HG03045 (cell line): ENCODE measurements at regions not wholly inside any gene's neighbourhood (a gene's known extent, or its start where the extent isn't known, plus 50 kb on each side); places are given as distances from the start of the nearest gene placed in this dataset.

Experiments
- ATAC-seq: cut with Tn5 transposase; IDR thresholded peaks from one replicate; pipeline ENCODE4 v1.9.1; 2021; ENCODE audit warnings: mild to moderate bottlenecking, moderate library complexity; ENCODE audit not compliant: unreplicated experiment

GRCh38 chr7:114130866-114131265 lies 212.1 kb upstream of the PPP1R3A start:
- no peak for ATAC-seq

DNA sequence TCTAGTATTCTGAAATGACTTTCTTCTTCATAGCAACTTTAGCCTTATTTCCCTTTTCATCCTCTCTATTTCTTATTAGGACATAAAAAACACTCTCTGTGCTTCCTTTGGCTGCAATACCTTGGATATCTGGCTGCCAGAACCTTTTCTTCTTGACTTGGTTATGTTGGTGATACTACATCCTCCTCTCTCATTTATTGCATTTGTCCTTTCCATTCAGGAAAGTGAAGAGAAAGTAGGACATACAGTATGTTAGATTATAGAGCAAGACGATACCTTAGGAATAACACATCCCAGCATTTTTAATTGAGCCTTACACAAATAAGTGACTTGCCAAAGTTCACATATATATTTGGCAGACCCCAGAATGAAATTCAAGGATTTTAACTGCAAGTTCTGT lies 210.1 kb upstream of the PPP1R3A start:
- ATAC-seq: no peak

DNA sequence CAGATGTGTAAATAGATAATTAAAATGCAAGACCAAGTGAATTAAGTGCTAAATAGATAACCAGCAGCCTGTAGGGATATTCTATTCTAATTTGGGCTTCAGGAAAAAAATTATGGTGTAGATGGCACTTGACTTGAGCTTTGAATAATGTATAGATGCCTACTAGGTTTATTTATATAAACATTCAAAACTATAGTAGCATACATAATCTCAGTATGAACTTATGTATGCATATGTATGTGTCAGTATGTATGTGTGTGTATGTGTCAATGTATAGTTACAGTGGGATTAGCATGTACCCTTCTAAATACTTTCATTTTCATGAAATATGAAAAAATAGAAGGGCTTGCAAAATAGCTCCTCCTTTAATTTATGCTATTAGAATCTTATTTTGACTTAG lies 207.3 kb upstream of the PPP1R3A start:
- no peak for ATAC-seq

DNA sequence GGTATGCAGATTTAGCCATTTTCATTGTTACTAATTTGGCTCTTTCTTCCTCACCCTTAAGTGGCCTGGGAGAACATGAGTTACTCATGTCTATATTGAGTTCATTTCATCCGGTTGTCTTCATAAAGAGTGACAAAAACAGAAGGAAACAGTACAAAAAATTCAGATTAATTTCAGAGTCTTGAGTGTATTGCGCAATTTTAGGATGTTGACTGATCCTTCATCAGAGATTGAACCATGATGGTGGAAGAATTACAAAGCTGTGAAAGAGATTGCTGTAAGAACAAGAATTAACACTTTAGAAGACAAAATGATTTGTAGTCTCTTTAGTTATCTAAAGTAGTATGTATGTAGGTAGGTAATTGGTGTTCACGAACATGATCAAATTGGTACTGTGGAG lies 194.0 kb upstream of the PPP1R3A start:
- ATAC-seq: no peak

GRCh38 chr7:114110666-114111065 lies 191.9 kb upstream of the PPP1R3A start:
- no peak for ATAC-seq

GRCh38 chr7:114109721-114110120 lies 190.9 kb upstream of the PPP1R3A start:
- no peak for ATAC-seq

- ATAC-seq: no peak
Measured at GRCh38 chr7:114109304-114109703, 190.5 kb upstream of the PPP1R3A start.

- ATAC-seq: no peak
Measured at GRCh38 chr7:114108510-114108909, 189.7 kb upstream of the PPP1R3A start.

DNA sequence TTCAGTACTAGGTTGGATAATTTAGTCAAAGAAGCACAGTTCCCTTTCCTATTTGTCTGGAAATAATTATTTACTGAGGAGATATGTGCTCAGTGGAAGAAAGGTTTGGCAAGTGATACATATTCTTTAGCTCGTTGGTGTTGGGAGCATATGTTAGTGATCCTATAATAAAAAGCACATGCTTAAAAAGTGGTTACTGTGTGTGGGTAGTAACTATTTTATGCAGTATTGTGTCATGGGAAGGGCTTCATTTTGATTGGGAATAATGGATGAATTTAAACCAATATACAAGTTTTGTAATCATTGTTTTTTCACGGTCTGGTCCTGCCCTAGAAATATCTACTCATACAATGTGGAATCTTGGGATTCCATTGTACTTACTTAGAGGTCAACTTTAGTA lies 188.7 kb upstream of the PPP1R3A start:
- no peak for ATAC-seq

- ATAC-seq: no peak
Measured at GRCh38 chr7:114104035-114104434, 185.2 kb upstream of the PPP1R3A start.

DNA sequence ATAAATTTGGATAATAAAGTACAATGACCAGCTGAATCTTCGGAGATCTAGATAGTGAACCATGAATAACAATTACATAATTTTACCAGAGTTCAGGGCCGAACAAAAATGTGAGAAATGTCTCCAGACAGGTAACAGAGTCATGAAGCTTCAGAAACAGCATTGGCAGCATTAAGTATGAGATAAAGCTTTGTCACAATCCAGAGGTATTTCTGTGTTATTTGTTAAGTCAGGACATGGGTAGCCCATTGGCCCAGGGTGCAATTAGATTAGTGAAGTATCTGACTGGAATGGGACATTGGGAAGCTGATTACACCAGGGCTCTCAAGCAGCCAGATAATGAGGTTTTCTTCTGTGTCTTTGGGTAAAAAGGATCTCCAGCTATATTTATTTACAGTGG lies 184.2 kb upstream of the PPP1R3A start:
- ATAC-seq: no peak

GRCh38 chr7:114102131-114102530 lies 183.3 kb upstream of the PPP1R3A start:
- no peak for ATAC-seq

- no peak for ATAC-seq
Measured at GRCh38 chr7:114100810-114101209, 182.0 kb upstream of the PPP1R3A start.

DNA sequence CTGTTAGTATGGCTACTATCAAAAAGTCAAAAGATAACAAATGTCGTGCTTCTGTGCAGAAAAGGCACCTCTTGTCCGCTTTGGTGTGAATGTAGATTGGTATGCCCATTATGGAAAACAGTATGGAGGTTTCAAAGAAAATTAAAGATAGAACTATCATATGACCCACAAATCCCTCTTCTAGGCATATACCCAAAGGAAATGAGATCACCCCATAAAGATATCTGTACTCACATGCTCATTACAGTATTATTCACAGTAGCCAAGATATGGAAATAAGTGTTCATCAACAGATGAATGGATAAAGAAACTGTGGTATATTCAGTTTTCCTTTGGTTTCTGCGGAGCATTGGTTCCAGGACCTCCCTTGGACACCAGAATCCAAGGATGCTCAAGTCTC lies 180.5 kb upstream of the PPP1R3A start:
- ATAC-seq: no peak

GRCh38 chr7:114095885-114096284 lies 177.1 kb upstream of the PPP1R3A start:
- no peak for ATAC-seq

DNA sequence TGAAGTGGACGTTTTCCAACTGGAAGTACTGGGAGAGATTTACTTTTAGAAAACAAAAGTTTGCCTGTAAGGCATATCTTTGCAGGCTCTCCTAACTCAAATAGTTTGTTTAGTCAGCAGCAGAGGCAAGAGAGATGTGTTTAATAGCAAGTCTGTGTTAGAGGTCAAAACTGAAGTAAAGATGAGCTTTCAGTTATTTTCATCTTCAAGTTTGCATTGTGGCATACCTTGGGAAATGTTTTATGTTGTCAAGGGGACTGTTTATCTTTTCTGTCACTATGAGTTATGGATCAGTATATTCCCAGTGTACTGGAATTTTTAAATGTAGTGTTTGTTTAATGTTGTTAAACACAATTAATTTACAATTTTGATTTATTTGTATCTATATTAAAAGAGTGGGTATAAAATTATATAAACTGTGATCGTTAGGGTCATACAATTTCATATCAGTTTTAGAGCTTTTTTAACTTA lies 169.7 kb upstream of the PPP1R3A start:
- ATAC-seq: no peak

- ATAC-seq: no peak
Measured at GRCh38 chr7:114087653-114088469, 169.1 kb upstream of the PPP1R3A start.

- ATAC-seq: no peak
Measured at GRCh38 chr7:114086914-114087652, 168.3 kb upstream of the PPP1R3A start.

DNA sequence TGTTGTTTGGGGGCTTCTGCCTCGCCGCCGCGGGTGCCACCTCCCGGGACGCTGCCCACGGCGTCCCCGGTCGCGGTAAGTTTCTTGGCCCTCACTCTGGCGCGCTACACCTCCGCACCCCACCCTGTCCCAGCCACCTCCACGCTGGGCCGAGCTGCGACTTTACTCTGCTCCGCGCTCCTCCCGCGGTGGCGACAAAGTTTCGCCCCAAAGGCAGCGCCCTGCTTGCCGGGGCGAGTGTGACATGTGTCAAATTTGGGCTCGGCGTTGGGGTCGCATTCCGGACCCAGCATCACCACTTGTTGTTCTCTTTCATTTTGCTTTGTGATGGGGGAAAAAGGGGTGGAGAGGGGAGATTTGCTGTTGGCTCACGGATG lies 167.7 kb upstream of the PPP1R3A start:
- no peak for ATAC-seq

DNA sequence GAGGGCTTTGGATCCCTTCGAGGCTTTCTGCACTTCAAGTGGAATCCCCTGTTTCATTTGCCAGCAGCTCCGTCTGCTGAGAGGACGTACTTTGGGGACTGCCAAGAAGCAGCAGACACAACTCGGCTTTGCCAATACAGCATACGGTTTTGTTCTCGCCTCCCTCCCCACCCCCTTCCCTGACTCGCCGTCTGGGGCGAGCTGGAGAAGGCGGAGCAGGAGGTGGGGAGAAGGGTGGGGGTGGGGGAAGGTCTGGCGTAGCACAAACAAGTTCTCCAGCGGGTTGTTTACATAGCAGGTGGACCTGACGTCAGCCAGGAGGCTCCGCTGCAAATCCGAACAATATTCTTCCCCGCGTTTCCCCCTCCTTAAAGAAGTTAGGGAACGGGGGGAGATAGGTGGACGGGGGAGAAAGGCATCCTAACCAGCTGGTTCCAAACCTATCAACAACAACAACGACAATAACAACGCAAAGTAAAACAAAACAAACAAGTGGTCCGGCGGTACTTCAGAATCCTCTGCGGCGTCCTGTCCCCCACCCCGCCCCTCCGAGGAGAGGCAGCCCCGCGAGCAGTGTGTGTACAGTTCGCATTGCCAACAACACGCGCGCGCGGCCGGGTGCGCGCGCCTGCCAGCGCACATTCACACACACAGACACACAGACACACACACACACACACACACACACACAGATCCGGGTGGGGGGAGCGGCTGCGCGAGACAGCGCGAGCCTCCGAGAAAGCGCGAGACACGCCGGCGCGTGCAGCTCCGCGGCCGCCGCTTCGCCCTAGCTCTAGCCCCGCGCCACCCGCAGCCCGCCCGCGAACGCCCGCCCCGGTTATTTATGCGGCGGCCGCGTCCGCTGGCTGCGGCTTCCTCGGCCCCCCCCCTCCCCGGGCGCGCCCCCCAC lies 167.0 kb upstream of the PPP1R3A start:
- ATAC-seq: no peak

GRCh38 chr7:114085313-114085591 lies 166.4 kb upstream of the PPP1R3A start:
- no peak for ATAC-seq
